Breast epithelium (tissue), 4 donors: ENCODE measurements at regions not wholly inside any gene's neighbourhood (a gene's known extent, or its start where the extent isn't known, plus 50 kb on each side); places are given as distances from the start of the nearest gene placed in this dataset.

Experiments
- DNase-seq, 2 donors: peaks; one replicate each; pipeline ENCODE4 v3.0.0-alpha.2; 2019; ENCODE audit warnings: low spot score in 2 of 2
- H3K27ac ChIP-seq, 2 donors: fragments of 200-600 bp; sonication (generic) in 1 of 2; one replicate each; pipeline ENCODE4 v1.5.1; 2016 to 2019; ENCODE audit warnings: mild to moderate bottlenecking in 1 of 2
- H3K27me3 ChIP-seq, 2 donors: fragments of 200-600 bp; sonication (generic) in 1 of 2; one replicate each; pipeline versions ENCODE4 v1.5.1 to v1.6.0; 2017 to 2019; ENCODE audit warnings: control low read depth in 1 of 2, mild to moderate bottlenecking in 1 of 2
- H3K36me3 ChIP-seq: fragments of 200-600 bp; one replicate; pipeline ENCODE4 v1.5.1; 2019
- H3K4me1 ChIP-seq, 2 donors: fragments of 200-600 bp; sonication (generic); one replicate each; pipeline ENCODE4 v1.5.1; 2016 to 2019; ENCODE audit warnings: control low read depth in 1 of 2
- H3K4me3 ChIP-seq, 3 donors: fragments of 200-600 bp; sonication (generic); 1 replicate in 2 of 3; 2 replicates in 1 of 3; pipeline ENCODE4 v1.5.1; 2016 to 2019; ENCODE audit warnings: mild to moderate bottlenecking in 3 of 3, moderate library complexity in 2 of 3
- H3K9me3 ChIP-seq, 2 donors: fragments of 200-600 bp; sonication (generic) in 1 of 2; one replicate each; pipeline ENCODE4 v1.5.1; 2016 to 2019; ENCODE audit warnings: control low read depth in 1 of 2
- CTCF ChIP-seq, 3 donors: fragments of 450-650 bp; IDR thresholded peaks; one replicate each; pipeline ENCODE4 v1.5.1; 2016 to 2017; ENCODE audit warnings: antibody characterized with exemption in 3 of 3, mild to moderate bottlenecking in 3 of 3, moderate library complexity in 3 of 3
- POLR2A ChIP-seq: fragments of 450-650 bp; IDR thresholded peaks from one replicate; pipeline ENCODE4 v1.6.1; 2016; ENCODE audit warnings: antibody characterized with exemption, mild to moderate bottlenecking, moderate library complexity
- POLR2AphosphoS5 ChIP-seq, 3 donors: sonication (generic); formaldehyde crosslinking; IDR thresholded peaks; one replicate each; pipeline ENCODE4 v1.6.1; 2017; ENCODE audit warnings: antibody characterized with exemption in 3 of 3
- intact Hi-C: fragments of 100-400 bp; cut with DNase I; formaldehyde crosslinking; loops from one replicate; pipeline ENCODE4 v1.15.1; 2023; ENCODE audit warnings: low total_unique reads

- intact Hi-C loops: no loop called here
- TF ChIP-seq POLR2AphosphoS5 (IDR thresholded peaks at IDR 0.05) (no peak), CTCF (IDR thresholded peaks at IDR 0.05) (no peak), POLR2A (no peak)
- Histone ChIP-seq H3K4me3 (no peak overlapping the region), H3K27ac (no peak overlapping the region), H3K27me3 (no peaks in the 10 kb centered on the region), H3K4me1 (no peaks in the 10 kb centered on the region), H3K36me3 (no peaks in the 10 kb centered on the region), H3K9me3 (peaks cover 0 to 5% of the 10 kb centered on the region in 2 donors)
- no peak for DNase-seq
Observed at GRCh38 chr2:43114210-43114609, 112.2 kb downstream of the ZFP36L2 start.

- Histone ChIP-seq H3K4me1 (peaks cover 0 to 1% of the 10 kb centered on the region in 2 donors), H3K36me3 (no peaks in the 10 kb centered on the region), H3K4me3 (no peak overlapping the region), H3K27me3 (no peaks in the 10 kb centered on the region), H3K9me3 (no peaks in the 10 kb centered on the region), H3K27ac (no peak overlapping the region)
- no peak for DNase-seq
- intact Hi-C loops: no loop called here
- TF ChIP-seq POLR2AphosphoS5 (IDR thresholded peaks at IDR 0.05) (no peak), CTCF (IDR thresholded peaks at IDR 0.05) (no peak), POLR2A (no peak)
Observed at GRCh38 chr2:43111788-43112554, 114.4 kb downstream of the ZFP36L2 start.

GRCh38 chr2:43110442-43110871 lies 115.9 kb downstream of the ZFP36L2 start:
- Histone ChIP-seq H3K27me3 (no peaks in the 10 kb centered on the region), H3K9me3 (no peaks in the 10 kb centered on the region), H3K27ac (peak overlapping the region; percentile 35 to 40), H3K4me3 (no peak overlapping the region), H3K36me3 (no peaks in the 10 kb centered on the region), H3K4me1 (peaks cover 5 to 9% of the 10 kb centered on the region in 2 donors)
- TF ChIP-seq POLR2A (no peak), POLR2AphosphoS5 (IDR thresholded peaks at IDR 0.05) (no peak), CTCF (IDR thresholded peaks at IDR 0.05) (no peak)
- DNase-seq: no peak
- intact Hi-C loops: no loop called here

- H3K4me1 ChIP-seq: peaks cover 5 to 9% of the 10 kb centered on the region in 2 donors
- H3K4me3 ChIP-seq: no peak overlapping the region
- no peaks in the 10 kb centered on the region for H3K36me3 ChIP-seq
- no peak for TF ChIP-seq POLR2A
- no peak for TF ChIP-seq CTCF (IDR thresholded peaks at IDR 0.05)
- peak in 1 of 3 donors; percentile 43 for TF ChIP-seq POLR2AphosphoS5 (IDR thresholded peaks at IDR 0.05)
- peak overlapping the region; percentile 41 to 93 for H3K27ac ChIP-seq
- no peaks in the 10 kb centered on the region for H3K27me3 ChIP-seq
- intact Hi-C loops: no loop called here
- H3K9me3 ChIP-seq: no peaks in the 10 kb centered on the region
- no peak for DNase-seq
Observed at GRCh38 chr2:43109261-43109743, 117.1 kb downstream of the ZFP36L2 start.

- intact Hi-C loops: no loop called here
- Histone ChIP-seq H3K4me1 (peaks cover 5 to 9% of the 10 kb centered on the region in 2 donors), H3K36me3 (no peaks in the 10 kb centered on the region), H3K27me3 (no peaks in the 10 kb centered on the region), H3K9me3 (no peaks in the 10 kb centered on the region), H3K27ac (peak overlapping the region; percentile 36 to 93), H3K4me3 (no peak overlapping the region)
- TF ChIP-seq POLR2A (no peak), POLR2AphosphoS5 (IDR thresholded peaks at IDR 0.05) (no peak), CTCF (IDR thresholded peaks at IDR 0.05) (no peak)
- no peak for DNase-seq
Observed at GRCh38 chr2:43107679-43108078, 118.7 kb downstream of the ZFP36L2 start.
